ENCODE measurements at regions not wholly inside any gene's neighbourhood (a gene's known extent, or its start where the extent isn't known, plus 50 kb on each side); places are given as distances from the start of the nearest gene placed in this dataset.

GRCh38 chrX:118261151-118261550 is 84.8 kb upstream of the WDR44 start:
- H3K9ac ChIP-seq (ENCODE audit: low read length) = no peak overlapping the region

GRCh38 chrX:118271775-118272174 is 74.1 kb upstream of the WDR44 start:
- H3K4me3 ChIP-seq (ENCODE audit: low read length) = no peak overlapping the region

More at GRCh38 chrX:118261151-118261550, 84.8 kb upstream of the WDR44 start:
- Histone ChIP-seq H3K4me3 (ENCODE audit: low read length) (no peak overlapping the region), H3K36me3 (replicated peaks; ENCODE audit: insufficient read depth, low read length) (no peaks in the 10 kb centered on the region), H3F3A (ENCODE audit: insufficient read depth, low read length) (no peaks in the 10 kb centered on the region), H3K79me2 (ENCODE audit: low read length) (no peaks in the 10 kb centered on the region), H4K20me1 (ENCODE audit: insufficient read depth, low read length) (no peaks in the 10 kb centered on the region), H3K27me3 (replicated peaks; ENCODE audit: insufficient read depth, low read length) (no peaks in the 10 kb centered on the region), H3K4me1 (ENCODE audit: low read length) (no peaks in the 10 kb centered on the region), H3K4me2 (ENCODE audit: low read depth, low read length) (no peak overlapping the region), H3K9me3 (replicated peaks; ENCODE audit: insufficient read depth, low read length) (no peaks in the 10 kb centered on the region), H3K27ac (ENCODE audit: low read length) (no peak overlapping the region), H3K9me2 (replicated peaks; ENCODE audit: insufficient read depth, low read length) (no peaks in the 10 kb centered on the region), H2AFZ (ENCODE audit: low read length) (no peak overlapping the region)
- no peak for TF ChIP-seq CTCF (IDR thresholded peaks at IDR 0.05; ENCODE audit: low read length)
- no peak for TF ChIP-seq EZH2phosphoT487 (IDR thresholded peaks at IDR 0.05; ENCODE audit: low read length)
- TF ChIP-seq EZH2 (optimal IDR thresholded peaks at IDR 0.05; ENCODE audit: low read depth, low read length) = no peak
- no peak for DNase-seq

GRCh38 chrX:118272242-118272641 is 73.7 kb upstream of the WDR44 start:
- no peak for DNase-seq
- Histone ChIP-seq H3K9me3 (replicated peaks; ENCODE audit: insufficient read depth, low read length) (no peaks in the 10 kb centered on the region), H2AFZ (ENCODE audit: low read length) (no peak overlapping the region), H3K9ac (ENCODE audit: low read length) (no peak overlapping the region), H4K20me1 (ENCODE audit: insufficient read depth, low read length) (no peaks in the 10 kb centered on the region), H3K4me3 (ENCODE audit: low read length) (no peak overlapping the region), H3K27me3 (replicated peaks; ENCODE audit: insufficient read depth, low read length) (no peaks in the 10 kb centered on the region), H3K79me2 (ENCODE audit: low read length) (no peaks in the 10 kb centered on the region), H3K4me1 (ENCODE audit: low read length) (no peaks in the 10 kb centered on the region), H3K4me2 (ENCODE audit: low read depth, low read length) (no peak overlapping the region), H3K9me2 (replicated peaks; ENCODE audit: insufficient read depth, low read length) (no peaks in the 10 kb centered on the region), H3K36me3 (replicated peaks; ENCODE audit: insufficient read depth, low read length) (no peaks in the 10 kb centered on the region), H3K27ac (ENCODE audit: low read length) (no peak overlapping the region), H3F3A (ENCODE audit: insufficient read depth, low read length) (no peaks in the 10 kb centered on the region)
- TF ChIP-seq EZH2phosphoT487 (IDR thresholded peaks at IDR 0.05; ENCODE audit: low read length) (no peak), CTCF (IDR thresholded peaks at IDR 0.05; ENCODE audit: low read length) (no peak), EZH2 (optimal IDR thresholded peaks at IDR 0.05; ENCODE audit: low read depth, low read length) (no peak)

More at GRCh38 chrX:118271775-118272174, 74.1 kb upstream of the WDR44 start:
- Histone ChIP-seq H3K4me2 (ENCODE audit: low read depth, low read length) (no peak overlapping the region), H3K4me1 (ENCODE audit: low read length) (no peaks in the 10 kb centered on the region), H3K36me3 (replicated peaks; ENCODE audit: insufficient read depth, low read length) (no peaks in the 10 kb centered on the region), H3K9me3 (replicated peaks; ENCODE audit: insufficient read depth, low read length) (no peaks in the 10 kb centered on the region), H3K27ac (ENCODE audit: low read length) (no peak overlapping the region), H3K27me3 (replicated peaks; ENCODE audit: insufficient read depth, low read length) (no peaks in the 10 kb centered on the region), H2AFZ (ENCODE audit: low read length) (no peak overlapping the region), H4K20me1 (ENCODE audit: insufficient read depth, low read length) (no peaks in the 10 kb centered on the region), H3K9ac (ENCODE audit: low read length) (no peak overlapping the region), H3F3A (ENCODE audit: insufficient read depth, low read length) (no peaks in the 10 kb centered on the region), H3K79me2 (ENCODE audit: low read length) (no peaks in the 10 kb centered on the region), H3K9me2 (replicated peaks; ENCODE audit: insufficient read depth, low read length) (no peaks in the 10 kb centered on the region)
- TF ChIP-seq EZH2 (optimal IDR thresholded peaks at IDR 0.05; ENCODE audit: low read depth, low read length) = no peak
- TF ChIP-seq EZH2phosphoT487 (IDR thresholded peaks at IDR 0.05; ENCODE audit: low read length) = no peak
- TF ChIP-seq CTCF (IDR thresholded peaks at IDR 0.05; ENCODE audit: low read length) = no peak
- DNase-seq = no peak
